Calu3 (cell line): ENCODE measurements at regions not wholly inside any gene's neighbourhood (a gene's known extent, or its start where the extent isn't known, plus 50 kb on each side); places are given as distances from the start of the nearest gene placed in this dataset.

Source experiments
- BruUV-seq: library from RNA; stranded (reverse); fragments of 400-500 nt; replicated peaks from 2 replicates; lab custom pipeline; 2021; lab: Mats Ljungman, UMichigan
- CTCF ChIA-PET: fragments of 300-600 bp; sonication (Branson Sonifier 250); formaldehyde crosslinking; loops from one replicate; lab custom pipeline; 2022; ENCODE audit warnings: antibody characterized with exemption; lab: Charles Lee
- DNase-seq: peaks from one replicate; pipeline ENCODE4 v3.0.0; 2022
- H3K27ac Mint-ChIP-seq: one replicate; pipeline ENCODE4 v1.8.0; 2022; ENCODE audit warnings: mixed read lengths; ENCODE audit not compliant: unreplicated experiment
- H3K27me3 Mint-ChIP-seq: one replicate; pipeline ENCODE4 v1.8.0; 2022; ENCODE audit warnings: mixed read lengths; ENCODE audit not compliant: unreplicated experiment
- H3K36me3 Mint-ChIP-seq: one replicate; pipeline ENCODE4 v1.8.0; 2022; ENCODE audit warnings: mild to moderate bottlenecking, moderate library complexity, mixed read lengths; ENCODE audit not compliant: insufficient read depth, unreplicated experiment
- H3K4me1 Mint-ChIP-seq: one replicate; pipeline ENCODE4 v1.8.0; 2022; ENCODE audit warnings: mild to moderate bottlenecking, low read depth, mixed read lengths; ENCODE audit not compliant: unreplicated experiment
- H3K4me3 Mint-ChIP-seq: one replicate; pipeline ENCODE4 v1.8.0; 2022; ENCODE audit warnings: mild to moderate bottlenecking, low read depth, moderate library complexity, mixed read lengths; ENCODE audit not compliant: unreplicated experiment
- H3K9me3 Mint-ChIP-seq: one replicate; pipeline ENCODE4 v1.8.0; 2022; ENCODE audit warnings: low read depth, mixed read lengths; ENCODE audit not compliant: unreplicated experiment
- intact Hi-C: fragments of 100-400 bp; cut with micrococcal nuclease; formaldehyde crosslinking; loops from one replicate; pipeline ENCODE4 v1.10.0; 2022; ENCODE audit not compliant: unreplicated experiment
- TF ChIP-seq, protein P1 (sequence below): fragments of 200-600 bp; IDR thresholded peaks from one replicate; pipeline ENCODE4 v1.8.0; 2022; ENCODE audit warnings: antibody characterized with exemption; ENCODE audit not compliant: unreplicated experiment

- intact Hi-C loops: no loop called here
- DNase-seq: no peak
- no peak overlapping the region for H3K4me3 Mint-ChIP-seq
- H3K27me3 Mint-ChIP-seq: peaks cover 100% of the 10 kb centered on the region
- CTCF ChIA-PET: interaction anchor here (0.7 to 2.1 kb wide), 2 partner anchors 9 to 12 kb away, joined by 5 to 7 read pairs; no protein-coding TSS in a partner anchor
- no peak overlapping the region for H3K27ac Mint-ChIP-seq
- no peaks in the 10 kb centered on the region for H3K9me3 Mint-ChIP-seq
- no peaks in the 10 kb centered on the region for H3K36me3 Mint-ChIP-seq
- H3K4me1 Mint-ChIP-seq: peaks cover 8% of the 10 kb centered on the region
- no TSS peak for BruUV-seq
- TF ChIP-seq, protein P1, sequence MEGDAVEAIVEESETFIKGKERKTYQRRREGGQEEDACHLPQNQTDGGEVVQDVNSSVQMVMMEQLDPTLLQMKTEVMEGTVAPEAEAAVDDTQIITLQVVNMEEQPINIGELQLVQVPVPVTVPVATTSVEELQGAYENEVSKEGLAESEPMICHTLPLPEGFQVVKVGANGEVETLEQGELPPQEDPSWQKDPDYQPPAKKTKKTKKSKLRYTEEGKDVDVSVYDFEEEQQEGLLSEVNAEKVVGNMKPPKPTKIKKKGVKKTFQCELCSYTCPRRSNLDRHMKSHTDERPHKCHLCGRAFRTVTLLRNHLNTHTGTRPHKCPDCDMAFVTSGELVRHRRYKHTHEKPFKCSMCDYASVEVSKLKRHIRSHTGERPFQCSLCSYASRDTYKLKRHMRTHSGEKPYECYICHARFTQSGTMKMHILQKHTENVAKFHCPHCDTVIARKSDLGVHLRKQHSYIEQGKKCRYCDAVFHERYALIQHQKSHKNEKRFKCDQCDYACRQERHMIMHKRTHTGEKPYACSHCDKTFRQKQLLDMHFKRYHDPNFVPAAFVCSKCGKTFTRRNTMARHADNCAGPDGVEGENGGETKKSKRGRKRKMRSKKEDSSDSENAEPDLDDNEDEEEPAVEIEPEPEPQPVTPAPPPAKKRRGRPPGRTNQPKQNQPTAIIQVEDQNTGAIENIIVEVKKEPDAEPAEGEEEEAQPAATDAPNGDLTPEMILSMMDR: no peak
These were observed 151.1 kb upstream of the GSE1 start for GRCh38 chr16:85461814-85462713.

GRCh38 chr16:85462714-85463611 is 150.2 kb upstream of the GSE1 start:
- intact Hi-C loops: no loop called here
- no peaks in the 10 kb centered on the region for H3K9me3 Mint-ChIP-seq
- peaks cover 100% of the 10 kb centered on the region for H3K27me3 Mint-ChIP-seq
- DNase-seq: no peak
- no peaks in the 10 kb centered on the region for H3K36me3 Mint-ChIP-seq
- TF ChIP-seq, protein P1: no peak
- H3K4me3 Mint-ChIP-seq: no peak overlapping the region
- BruUV-seq: no TSS peak
- no peak overlapping the region for H3K27ac Mint-ChIP-seq
- peaks cover 8% of the 10 kb centered on the region for H3K4me1 Mint-ChIP-seq
- CTCF ChIA-PET: no interaction called here

DNA sequence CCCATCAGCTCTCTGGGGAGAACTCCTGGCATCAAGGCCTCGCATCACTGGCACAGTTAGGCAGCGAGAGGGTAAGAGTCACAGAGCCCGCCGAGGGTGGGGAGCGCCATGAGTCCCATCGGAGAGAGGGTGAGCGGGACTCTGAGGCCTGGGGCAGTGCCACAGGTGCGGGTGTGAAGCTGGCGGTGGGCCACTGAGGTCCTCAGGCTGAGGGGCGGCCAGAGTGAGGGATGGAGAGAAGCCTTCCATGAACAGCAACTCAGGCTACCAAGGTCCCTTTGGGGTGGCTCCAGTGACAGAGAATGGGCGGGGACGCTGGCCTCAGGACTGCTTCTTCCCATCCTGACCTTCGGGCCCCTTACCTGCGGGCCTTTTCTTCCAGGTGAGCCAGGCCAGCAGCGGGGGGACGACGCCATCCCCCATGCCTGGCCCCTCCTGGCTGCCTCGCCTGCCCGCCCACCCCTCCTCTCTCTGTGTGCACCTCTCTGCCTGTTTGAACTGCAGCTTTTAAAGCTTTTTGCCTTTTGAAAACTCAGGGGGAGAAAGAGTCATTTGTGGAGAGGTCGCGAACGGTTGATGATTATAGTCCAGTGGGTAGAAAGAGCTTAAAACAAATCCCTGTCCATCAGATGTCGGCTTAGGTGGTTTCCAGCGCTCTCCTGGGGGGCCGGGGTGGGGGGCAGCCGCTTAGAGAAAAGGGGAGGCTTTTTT is 149.3 kb upstream of the GSE1 start:
- Mint-ChIP-seq H3K36me3 (no peaks in the 10 kb centered on the region), H3K27ac (no peak overlapping the region), H3K4me3 (no peak overlapping the region), H3K9me3 (no peaks in the 10 kb centered on the region), H3K4me1 (peaks cover 8% of the 10 kb centered on the region), H3K27me3 (peaks cover 100% of the 10 kb centered on the region)
- TF ChIP-seq, protein P1: no peak
- intact Hi-C loops: no loop called here
- CTCF ChIA-PET: no interaction called here
- DNase-seq: no peak
- BruUV-seq: no TSS peak
